HG03103 (cell line): ENCODE measurements at regions not wholly inside any gene's neighbourhood (a gene's known extent, or its start where the extent isn't known, plus 50 kb on each side); places are given as distances from the start of the nearest gene placed in this dataset.
"Not testable (repeated sequence)": the region's sequence is repeated elsewhere in the genome, so short reads cannot be mapped to it uniquely, and the experiment has no call there.

Experiments used
- ATAC-seq: cut with Tn5 transposase; IDR thresholded peaks from one replicate; pipeline ENCODE4 v1.9.1; 2021; ENCODE audit warnings: low read depth; ENCODE audit not compliant: unreplicated experiment

GRCh38 chr4:137405833-137406232 lies 126.5 kb downstream of the PCDH18 start:
- not testable (repeated sequence) for ATAC-seq

GRCh38 chr4:137394018-137394417 lies 138.3 kb downstream of the PCDH18 start:
- no peak for ATAC-seq

GRCh38 chr4:137393044-137393443 lies 139.2 kb downstream of the PCDH18 start:
- ATAC-seq, result no peak

- no peak for ATAC-seq
These were observed 141.6 kb downstream of the PCDH18 start for GRCh38 chr4:137390707-137391106.

- ATAC-seq, result no peak
These were observed 142.3 kb downstream of the PCDH18 start for GRCh38 chr4:137389911-137390520.

GRCh38 chr4:137387924-137388323 lies 144.4 kb downstream of the PCDH18 start:
- ATAC-seq, result no peak

DNA sequence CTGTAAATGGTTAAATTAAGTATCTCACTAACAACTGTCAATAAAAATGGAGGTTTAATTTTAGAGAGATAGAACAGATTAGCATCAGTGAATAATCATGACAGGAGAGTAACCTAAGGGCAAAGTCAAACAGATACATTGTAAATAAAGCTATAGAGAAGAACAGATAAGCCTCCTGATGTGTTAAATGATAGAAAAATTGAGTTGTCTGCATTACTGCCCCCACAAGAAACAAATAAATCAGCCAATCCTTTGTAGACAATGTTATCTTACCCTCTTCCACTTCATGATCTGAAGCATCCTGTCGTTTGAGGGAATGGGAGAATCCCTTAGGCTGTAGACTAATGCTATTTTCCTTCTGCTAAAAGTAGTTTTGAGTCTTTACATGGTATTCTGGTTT lies 147.8 kb downstream of the PCDH18 start:
- no peak for ATAC-seq

- ATAC-seq, result no peak
These were observed 153.5 kb downstream of the PCDH18 start for GRCh38 chr4:137378821-137379220.

DNA sequence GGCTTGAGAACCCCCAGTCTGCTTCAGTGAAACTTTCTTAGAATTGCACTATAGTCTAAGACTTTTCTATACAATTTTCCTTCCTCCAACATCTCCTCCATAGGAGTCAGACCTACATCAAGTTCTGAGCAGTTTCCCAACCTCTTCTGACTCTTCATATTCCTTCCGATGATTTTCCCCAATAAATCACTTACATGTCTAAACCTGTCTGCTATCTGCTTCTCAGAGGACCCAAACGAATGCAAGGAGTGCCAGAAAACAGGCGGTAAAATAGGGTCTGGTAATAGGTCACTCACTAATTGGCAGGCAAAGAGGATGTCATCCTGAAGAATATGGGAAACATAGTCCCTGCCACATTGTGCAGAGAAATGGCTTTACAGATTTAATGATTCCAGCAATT lies 153.9 kb downstream of the PCDH18 start:
- no peak for ATAC-seq

GRCh38 chr4:137376312-137376711 lies 156.0 kb downstream of the PCDH18 start:
- ATAC-seq, result no peak

DNA sequence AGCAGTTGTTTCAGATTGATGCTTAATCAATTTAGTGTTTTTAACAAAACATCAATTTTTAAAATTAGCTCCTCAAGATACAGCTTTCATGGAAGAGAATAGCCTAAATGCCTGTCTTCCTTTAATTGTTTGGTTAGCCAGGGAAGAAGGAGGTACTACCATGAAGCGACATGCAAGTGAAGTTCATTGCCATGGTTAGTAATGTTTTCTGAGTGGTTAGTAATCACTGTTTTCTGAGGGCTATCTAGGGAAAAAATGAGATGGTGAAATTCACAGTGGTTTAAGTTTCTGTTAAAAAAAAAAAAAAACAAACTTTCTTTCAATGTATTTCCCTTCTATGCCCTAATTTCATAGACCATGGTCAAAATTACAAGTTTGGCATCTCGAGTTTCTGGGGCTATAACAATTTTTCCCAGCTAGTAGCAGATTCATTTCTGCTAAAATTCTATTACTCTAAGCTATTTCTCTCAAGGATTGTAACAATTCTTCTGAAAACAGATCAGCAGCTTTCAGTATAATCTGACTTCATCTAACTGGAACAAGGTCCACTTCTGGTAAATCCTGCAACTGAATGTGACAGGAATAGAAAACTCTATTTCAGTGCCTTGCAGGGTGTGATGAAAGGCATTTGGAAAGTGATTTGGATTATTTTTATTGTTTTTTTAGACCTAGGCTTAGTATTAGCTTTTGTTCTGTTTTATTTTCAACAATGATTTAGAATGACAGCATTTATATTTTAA lies 157.0 kb downstream of the PCDH18 start:
- no peak for ATAC-seq

- ATAC-seq, result no peak
These were observed 161.6 kb downstream of the PCDH18 start for GRCh38 chr4:137370679-137371078.

DNA sequence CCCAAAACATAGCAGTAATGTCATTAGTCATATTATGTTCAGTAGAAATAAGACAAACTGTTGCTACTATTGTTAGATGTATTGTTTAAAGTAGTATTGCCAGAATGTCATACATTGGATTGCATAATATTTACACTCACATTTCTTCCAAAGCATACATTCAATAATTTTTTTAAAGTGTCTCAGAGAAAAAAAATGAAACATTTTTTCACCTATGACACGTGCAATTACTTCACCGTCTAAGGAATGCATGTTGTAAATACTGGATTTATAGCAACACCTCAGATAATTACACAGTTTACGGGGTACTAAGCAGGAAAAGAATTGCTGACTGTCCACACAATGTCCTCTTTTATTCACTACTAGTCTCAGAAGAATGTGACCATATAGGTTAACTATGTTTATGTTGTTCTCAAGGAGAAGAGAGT lies 162.1 kb downstream of the PCDH18 start:
- no peak for ATAC-seq

- ATAC-seq, result no peak
These were observed 164.7 kb downstream of the PCDH18 start for GRCh38 chr4:137367620-137368019.

DNA sequence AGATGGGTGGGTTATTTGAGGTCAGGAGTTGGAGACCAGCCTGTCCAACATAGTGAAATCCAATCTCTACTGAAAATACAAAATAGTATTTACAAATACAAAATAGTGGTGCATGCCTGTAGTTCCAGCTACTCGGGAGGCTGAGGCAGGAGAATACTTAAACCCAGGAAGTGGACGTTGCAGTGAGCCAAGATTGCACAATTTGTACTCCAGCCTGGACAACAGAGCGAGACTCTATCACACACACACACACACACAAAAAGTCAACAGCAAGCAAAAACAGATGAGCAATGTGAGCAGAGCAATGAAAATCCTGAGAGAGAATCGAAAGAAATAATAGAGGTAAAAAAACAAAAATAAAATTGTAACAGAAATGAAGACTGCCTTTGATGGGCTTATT lies 168.8 kb downstream of the PCDH18 start:
- ATAC-seq, result no peak

- ATAC-seq, result no peak
These were observed 170.4 kb downstream of the PCDH18 start for GRCh38 chr4:137361756-137362470.

DNA sequence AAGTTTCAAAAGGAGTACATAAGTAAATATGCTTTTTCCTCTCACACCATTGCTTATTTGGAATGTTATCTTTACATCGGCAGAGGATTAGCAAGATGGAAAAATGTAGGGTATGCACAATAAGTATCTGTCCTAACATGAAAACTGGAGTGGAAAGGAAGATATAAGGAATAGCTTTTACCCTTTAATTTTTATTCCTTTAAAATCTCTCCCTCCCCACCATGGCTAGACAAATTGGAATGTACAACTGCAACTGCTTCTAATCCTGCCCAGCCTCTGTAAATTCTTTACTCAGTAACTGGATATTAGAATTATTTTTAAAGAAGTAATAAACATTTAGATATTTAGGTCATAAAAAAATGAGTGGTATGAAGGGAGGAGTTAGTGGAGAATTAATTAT lies 171.5 kb downstream of the PCDH18 start:
- no peak for ATAC-seq

- ATAC-seq, result no peak
These were observed 172.5 kb downstream of the PCDH18 start for GRCh38 chr4:137359691-137360315.

DNA sequence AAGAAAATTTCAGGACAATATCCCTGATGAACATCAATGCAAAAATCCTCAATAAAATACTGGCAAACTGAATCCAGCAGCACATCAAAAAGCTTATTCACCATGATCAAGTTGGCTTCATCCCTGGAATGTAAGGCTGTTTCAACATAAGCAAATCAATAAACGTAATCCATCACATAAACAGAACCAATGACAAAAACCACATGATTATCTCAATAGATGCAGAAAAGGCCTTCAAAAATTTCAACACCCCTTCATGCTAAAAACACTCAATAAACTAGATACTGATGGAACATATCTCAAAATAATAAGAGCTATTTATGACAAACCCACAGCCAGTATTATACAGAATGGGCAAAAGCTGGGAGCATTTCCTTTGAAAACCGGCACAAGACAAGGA lies 177.7 kb downstream of the PCDH18 start:
- ATAC-seq, result not testable (repeated sequence)

GRCh38 chr4:137347371-137347770 lies 184.9 kb downstream of the PCDH18 start:
- no peak for ATAC-seq

DNA sequence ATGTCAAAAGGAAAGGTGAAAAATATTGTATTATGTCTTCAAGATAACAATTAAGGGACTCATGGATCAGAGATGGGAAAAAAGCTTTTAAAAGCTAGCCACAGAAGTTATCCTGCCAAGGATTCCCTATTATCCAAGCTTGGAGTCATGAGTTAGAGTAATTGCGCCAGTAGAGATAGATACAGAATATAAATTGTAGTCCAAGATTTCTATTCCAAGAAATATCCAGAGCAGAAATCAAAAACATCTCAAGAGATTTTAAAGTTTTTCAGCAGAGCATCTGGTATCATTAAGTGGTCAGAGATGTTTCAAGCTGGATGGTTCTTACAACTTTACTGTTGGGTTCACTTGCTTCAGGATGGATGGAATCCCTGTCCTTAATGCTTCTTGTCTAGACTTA lies 186.7 kb downstream of the PCDH18 start:
- ATAC-seq, result no peak
